ENCODE measurements at regions not wholly inside any gene's neighbourhood (a gene's known extent, or its start where the extent isn't known, plus 50 kb on each side); places are given as distances from the start of the nearest gene placed in this dataset.

GRCh38 chr21:27569831-27570230 lies 602.9 kb upstream of the ADAMTS5 start:
- Histone ChIP-seq H3K27me3 (ENCODE audit: control insufficient read depth, insufficient read depth, low read length) (no peaks in the 10 kb centered on the region), H3K4me3 (ENCODE audit: low read length) (peak overlapping the region; percentile 44), H3K36me3 (ENCODE audit: insufficient read depth, low read length) (no peaks in the 10 kb centered on the region), H3K9me3 (replicated peaks; ENCODE audit: low read length) (no peaks in the 10 kb centered on the region), H3K4me1 (ENCODE audit: control insufficient read depth, insufficient read depth, low read length) (peaks cover 55% of the 10 kb centered on the region), H3K9ac (ENCODE audit: low read depth, low read length) (peak overlapping the region; percentile 85), H3K4me2 (ENCODE audit: low read length) (peak overlapping the region; percentile 71)

- Histone ChIP-seq H3K36me3 (ENCODE audit: insufficient read depth, low read length) (no peaks in the 10 kb centered on the region), H3K4me1 (ENCODE audit: control insufficient read depth, insufficient read depth, low read length) (peaks cover 57% of the 10 kb centered on the region), H3K4me3 (ENCODE audit: low read length) (peak overlapping the region; percentile 44), H3K4me2 (ENCODE audit: low read length) (peak overlapping the region; percentile 71), H3K27me3 (ENCODE audit: control insufficient read depth, insufficient read depth, low read length) (no peaks in the 10 kb centered on the region), H3K9ac (ENCODE audit: low read depth, low read length) (peak overlapping the region; percentile 85), H3K9me3 (replicated peaks; ENCODE audit: low read length) (no peaks in the 10 kb centered on the region)
Observed at GRCh38 chr21:27569091-27569490, 602.2 kb upstream of the ADAMTS5 start.

GRCh38 chr21:27567381-27567780 lies 600.5 kb upstream of the ADAMTS5 start:
- H3K4me1 ChIP-seq (ENCODE audit: control insufficient read depth, insufficient read depth, low read length): peaks cover 46% of the 10 kb centered on the region
- no peaks in the 10 kb centered on the region for H3K36me3 ChIP-seq (ENCODE audit: insufficient read depth, low read length)
- no peak overlapping the region for H3K4me2 ChIP-seq (ENCODE audit: low read length)
- no peak overlapping the region for H3K4me3 ChIP-seq (ENCODE audit: low read length)
- H3K27me3 ChIP-seq (ENCODE audit: control insufficient read depth, insufficient read depth, low read length): no peaks in the 10 kb centered on the region
- H3K9me3 ChIP-seq (replicated peaks; ENCODE audit: low read length): no peaks in the 10 kb centered on the region
- H3K9ac ChIP-seq (ENCODE audit: low read depth, low read length): no peak overlapping the region

GRCh38 chr21:27566521-27566920 lies 599.6 kb upstream of the ADAMTS5 start:
- Histone ChIP-seq H3K27me3 (ENCODE audit: control insufficient read depth, insufficient read depth, low read length) (no peaks in the 10 kb centered on the region), H3K4me2 (ENCODE audit: low read length) (no peak overlapping the region), H3K4me3 (ENCODE audit: low read length) (no peak overlapping the region), H3K36me3 (ENCODE audit: insufficient read depth, low read length) (no peaks in the 10 kb centered on the region), H3K4me1 (ENCODE audit: control insufficient read depth, insufficient read depth, low read length) (peaks cover 39% of the 10 kb centered on the region), H3K9me3 (replicated peaks; ENCODE audit: low read length) (no peaks in the 10 kb centered on the region), H3K9ac (ENCODE audit: low read depth, low read length) (no peak overlapping the region)

- Histone ChIP-seq H3K4me1 (ENCODE audit: control insufficient read depth, insufficient read depth, low read length) (peaks cover 28% of the 10 kb centered on the region), H3K27me3 (ENCODE audit: control insufficient read depth, insufficient read depth, low read length) (no peaks in the 10 kb centered on the region), H3K36me3 (ENCODE audit: insufficient read depth, low read length) (no peaks in the 10 kb centered on the region), H3K4me2 (ENCODE audit: low read length) (no peak overlapping the region), H3K9ac (ENCODE audit: low read depth, low read length) (peak overlapping the region; percentile 59), H3K9me3 (replicated peaks; ENCODE audit: low read length) (no peaks in the 10 kb centered on the region), H3K4me3 (ENCODE audit: low read length) (no peak overlapping the region)
Observed at GRCh38 chr21:27565364-27565763, 598.5 kb upstream of the ADAMTS5 start.

GRCh38 chr21:27564684-27565301 lies 597.9 kb upstream of the ADAMTS5 start:
- H3K4me3 ChIP-seq (ENCODE audit: low read length): no peak overlapping the region

GRCh38 chr21:27562303-27562702 lies 595.4 kb upstream of the ADAMTS5 start:
- peaks cover 8% of the 10 kb centered on the region for H3K4me1 ChIP-seq (ENCODE audit: control insufficient read depth, insufficient read depth, low read length)
- no peaks in the 10 kb centered on the region for H3K9me3 ChIP-seq (replicated peaks; ENCODE audit: low read length)
- no peak overlapping the region for H3K4me3 ChIP-seq (ENCODE audit: low read length)
- no peak overlapping the region for H3K9ac ChIP-seq (ENCODE audit: low read depth, low read length)
- H3K4me2 ChIP-seq (ENCODE audit: low read length): no peak overlapping the region
- H3K27me3 ChIP-seq (ENCODE audit: control insufficient read depth, insufficient read depth, low read length): no peaks in the 10 kb centered on the region
- no peaks in the 10 kb centered on the region for H3K36me3 ChIP-seq (ENCODE audit: insufficient read depth, low read length)

More at GRCh38 chr21:27564684-27565301, 597.9 kb upstream of the ADAMTS5 start:
- Histone ChIP-seq H3K4me2 (ENCODE audit: low read length) (no peak overlapping the region), H3K27me3 (ENCODE audit: control insufficient read depth, insufficient read depth, low read length) (no peaks in the 10 kb centered on the region), H3K4me1 (ENCODE audit: control insufficient read depth, insufficient read depth, low read length) (peaks cover 23% of the 10 kb centered on the region), H3K9me3 (replicated peaks; ENCODE audit: low read length) (no peaks in the 10 kb centered on the region), H3K36me3 (ENCODE audit: insufficient read depth, low read length) (no peaks in the 10 kb centered on the region), H3K9ac (ENCODE audit: low read depth, low read length) (peak overlapping the region; percentile 59)

- no peak overlapping the region for H3K4me3 ChIP-seq (ENCODE audit: low read length)
- H3K9ac ChIP-seq (ENCODE audit: low read depth, low read length): no peak overlapping the region
- H3K4me1 ChIP-seq (ENCODE audit: control insufficient read depth, insufficient read depth, low read length): peaks cover 8% of the 10 kb centered on the region
- H3K36me3 ChIP-seq (ENCODE audit: insufficient read depth, low read length): no peaks in the 10 kb centered on the region
- H3K4me2 ChIP-seq (ENCODE audit: low read length): no peak overlapping the region
- no peaks in the 10 kb centered on the region for H3K9me3 ChIP-seq (replicated peaks; ENCODE audit: low read length)
- H3K27me3 ChIP-seq (ENCODE audit: control insufficient read depth, insufficient read depth, low read length): no peaks in the 10 kb centered on the region
Observed at GRCh38 chr21:27561116-27561515, 594.2 kb upstream of the ADAMTS5 start.

GRCh38 chr21:27557356-27557755 lies 590.5 kb upstream of the ADAMTS5 start:
- no peaks in the 10 kb centered on the region for H3K9me3 ChIP-seq (replicated peaks; ENCODE audit: low read length)
- no peak overlapping the region for H3K4me3 ChIP-seq (ENCODE audit: low read length)
- no peak overlapping the region for H3K4me2 ChIP-seq (ENCODE audit: low read length)
- no peaks in the 10 kb centered on the region for H3K4me1 ChIP-seq (ENCODE audit: control insufficient read depth, insufficient read depth, low read length)
- no peaks in the 10 kb centered on the region for H3K27me3 ChIP-seq (ENCODE audit: control insufficient read depth, insufficient read depth, low read length)
- no peak overlapping the region for H3K9ac ChIP-seq (ENCODE audit: low read depth, low read length)
- no peaks in the 10 kb centered on the region for H3K36me3 ChIP-seq (ENCODE audit: insufficient read depth, low read length)

GRCh38 chr21:27555996-27556395 lies 589.1 kb upstream of the ADAMTS5 start:
- no peaks in the 10 kb centered on the region for H3K27me3 ChIP-seq (ENCODE audit: control insufficient read depth, insufficient read depth, low read length)
- H3K9me3 ChIP-seq (replicated peaks; ENCODE audit: low read length): no peaks in the 10 kb centered on the region
- no peak overlapping the region for H3K4me3 ChIP-seq (ENCODE audit: low read length)
- H3K4me2 ChIP-seq (ENCODE audit: low read length): no peak overlapping the region
- H3K4me1 ChIP-seq (ENCODE audit: control insufficient read depth, insufficient read depth, low read length): no peaks in the 10 kb centered on the region
- H3K9ac ChIP-seq (ENCODE audit: low read depth, low read length): no peak overlapping the region
- H3K36me3 ChIP-seq (ENCODE audit: insufficient read depth, low read length): no peaks in the 10 kb centered on the region

GRCh38 chr21:27550287-27550686 lies 583.4 kb upstream of the ADAMTS5 start:
- Histone ChIP-seq H3K9me3 (replicated peaks; ENCODE audit: low read length) (no peaks in the 10 kb centered on the region), H3K9ac (ENCODE audit: low read depth, low read length) (no peak overlapping the region), H3K4me2 (ENCODE audit: low read length) (no peak overlapping the region), H3K4me1 (ENCODE audit: control insufficient read depth, insufficient read depth, low read length) (no peaks in the 10 kb centered on the region), H3K4me3 (ENCODE audit: low read length) (no peak overlapping the region), H3K27me3 (ENCODE audit: control insufficient read depth, insufficient read depth, low read length) (no peaks in the 10 kb centered on the region), H3K36me3 (ENCODE audit: insufficient read depth, low read length) (no peaks in the 10 kb centered on the region)

GRCh38 chr21:27548486-27548885 lies 581.6 kb upstream of the ADAMTS5 start:
- H3K9ac ChIP-seq (ENCODE audit: low read depth, low read length): no peak overlapping the region
- H3K4me2 ChIP-seq (ENCODE audit: low read length): no peak overlapping the region
- no peaks in the 10 kb centered on the region for H3K27me3 ChIP-seq (ENCODE audit: control insufficient read depth, insufficient read depth, low read length)
- H3K9me3 ChIP-seq (replicated peaks; ENCODE audit: low read length): no peaks in the 10 kb centered on the region
- no peaks in the 10 kb centered on the region for H3K36me3 ChIP-seq (ENCODE audit: insufficient read depth, low read length)
- no peaks in the 10 kb centered on the region for H3K4me1 ChIP-seq (ENCODE audit: control insufficient read depth, insufficient read depth, low read length)
- H3K4me3 ChIP-seq (ENCODE audit: low read length): no peak overlapping the region

Data from skeletal muscle satellite cell (primary cell).